CD8-positive, alpha-beta memory T cell (primary cell): ENCODE measurements at regions not wholly inside any gene's neighbourhood (a gene's known extent, or its start where the extent isn't known, plus 50 kb on each side); places are given as distances from the start of the nearest gene placed in this dataset.

Experiments used
- CTCF ChIA-PET: fragments of 350-600 bp; sonication (Branson Sonifier 250); formaldehyde crosslinking; loops from one replicate; lab custom pipeline; 2021; ENCODE audit warnings: antibody characterized with exemption; lab: Charles Lee
- POLR2A ChIA-PET: fragments of 350-600 bp; sonication (Branson Sonifier 250); formaldehyde crosslinking; loops from one replicate; lab custom pipeline; 2021; ENCODE audit warnings: antibody characterized with exemption; lab: Charles Lee
- DNase-seq, 5 donors: peaks; one replicate each; pipeline versions ENCODE4 v3.0.0 to v3.0.0-alpha.2; 2020 to 2022; ENCODE audit warnings: mixed read lengths in 1 of 5
- H3K27ac ChIP-seq: one replicate; pipeline ENCODE4 v1.7.0; 2013; ENCODE audit warnings: low read depth, mild to moderate bottlenecking, low read length, moderate library complexity
- H3K27me3 ChIP-seq: 2 replicates; pipeline ENCODE4 v1.7.0; 2013; ENCODE audit warnings: low read length, mild to moderate bottlenecking; ENCODE audit not compliant: insufficient read depth, poor library complexity, severe bottlenecking
- H3K36me3 ChIP-seq: 2 replicates; pipeline ENCODE4 v1.7.0; 2013; ENCODE audit warnings: mild to moderate bottlenecking, low read length, moderate library complexity; ENCODE audit not compliant: insufficient read depth
- H3K4me1 ChIP-seq: 2 replicates; pipeline ENCODE4 v1.7.0; 2013; ENCODE audit warnings: mild to moderate bottlenecking, low read length, moderate library complexity; ENCODE audit not compliant: insufficient read depth
- H3K4me3 ChIP-seq: 2 replicates; pipeline ENCODE4 v1.7.0; 2013; ENCODE audit warnings: mild to moderate bottlenecking, low read length
- H3K9me3 ChIP-seq: 2 replicates; pipeline ENCODE4 v1.7.0; 2013; ENCODE audit warnings: mild to moderate bottlenecking, low read length
- H3K27ac Mint-ChIP-seq, 8 donors: one replicate each; pipeline ENCODE4 v1.8.0; 2020 to 2021; ENCODE audit warnings: mixed read lengths in 8 of 8, mild to moderate bottlenecking in 6 of 8, inconsistent platforms in 3 of 8, moderate library complexity in 3 of 8
- H3K27me3 Mint-ChIP-seq, 2 donors: one replicate each; pipeline ENCODE4 v1.8.0; 2020 to 2021; ENCODE audit warnings: mixed read lengths in 2 of 2, mild to moderate bottlenecking in 1 of 2, moderate library complexity in 1 of 2
- H3K36me3 Mint-ChIP-seq, 3 donors: one replicate each; pipeline ENCODE4 v1.8.0; 2020 to 2021; ENCODE audit warnings: mixed read lengths in 3 of 3, inconsistent platforms in 1 of 3, mild to moderate bottlenecking in 1 of 3
- H3K4me1 Mint-ChIP-seq, 3 donors: one replicate each; pipeline ENCODE4 v1.8.0; 2020 to 2021; ENCODE audit warnings: mixed read lengths in 3 of 3, inconsistent platforms in 1 of 3, mild to moderate bottlenecking in 1 of 3
- H3K4me3 Mint-ChIP-seq, 7 donors: one replicate each; pipeline ENCODE4 v1.8.0; 2020 to 2021; ENCODE audit warnings: mixed read lengths in 7 of 7, mild to moderate bottlenecking in 6 of 7, moderate library complexity in 4 of 7, inconsistent platforms in 2 of 7
- H3K9me3 Mint-ChIP-seq, 5 donors: one replicate each; pipeline ENCODE4 v1.8.0; 2020 to 2022; ENCODE audit warnings: mixed read lengths in 5 of 5, mild to moderate bottlenecking in 3 of 5, moderate library complexity in 2 of 5, inconsistent platforms in 1 of 5

- Mint-ChIP-seq H3K27me3 (no peaks in the 10 kb centered on the region), H3K36me3 (no peaks in the 10 kb centered on the region), H3K4me1 (no peaks in the 10 kb centered on the region), H3K27ac (no peak overlapping the region), H3K4me3 (no peak overlapping the region), H3K9me3 (peaks cover 0 to 14% (median 8%) of the 10 kb centered on the region in 5 donors)
- Histone ChIP-seq H3K27me3 (no peaks in the 10 kb centered on the region), H3K27ac (no peak overlapping the region), H3K4me3 (no peak overlapping the region), H3K4me1 (no peaks in the 10 kb centered on the region), H3K36me3 (no peaks in the 10 kb centered on the region), H3K9me3 (no peaks in the 10 kb centered on the region)
- DNase-seq: no peak
- CTCF ChIA-PET: no interaction called here
- POLR2A ChIA-PET: no interaction called here
Observed at GRCh38 chr7:81111781-81112540, 193.1 kb upstream of the SEMA3C start.

GRCh38 chr7:81111358-81111757, 192.5 kb upstream of the SEMA3C start:
- H3K27me3 Mint-ChIP-seq: no peaks in the 10 kb centered on the region
- H3K36me3 Mint-ChIP-seq: no peaks in the 10 kb centered on the region
- no peaks in the 10 kb centered on the region for H3K9me3 ChIP-seq
- no peaks in the 10 kb centered on the region for H3K36me3 ChIP-seq
- H3K4me1 Mint-ChIP-seq: no peaks in the 10 kb centered on the region
- H3K4me3 Mint-ChIP-seq: peak overlapping the region in 1 of 7 donors; percentile 36
- no peak for DNase-seq
- ChIA-PET CTCF (no interaction called here), POLR2A (no interaction called here)
- H3K27ac ChIP-seq: no peak overlapping the region
- no peak overlapping the region for H3K27ac Mint-ChIP-seq
- no peak overlapping the region for H3K4me3 ChIP-seq
- no peaks in the 10 kb centered on the region for H3K27me3 ChIP-seq
- H3K9me3 Mint-ChIP-seq: peaks cover 0 to 14% (median 8%) of the 10 kb centered on the region in 5 donors
- H3K4me1 ChIP-seq: no peaks in the 10 kb centered on the region

GRCh38 chr7:81110673-81111072, 191.8 kb upstream of the SEMA3C start:
- H3K27me3 ChIP-seq: no peaks in the 10 kb centered on the region
- no peaks in the 10 kb centered on the region for H3K36me3 Mint-ChIP-seq
- H3K9me3 Mint-ChIP-seq: peaks cover 3 to 14% (median 8%) of the 10 kb centered on the region in 5 donors
- POLR2A ChIA-PET: no interaction called here
- no peaks in the 10 kb centered on the region for H3K4me1 ChIP-seq
- no peak overlapping the region for H3K4me3 Mint-ChIP-seq
- H3K9me3 ChIP-seq: no peaks in the 10 kb centered on the region
- CTCF ChIA-PET: no interaction called here
- no peak overlapping the region for H3K27ac Mint-ChIP-seq
- no peak overlapping the region for H3K27ac ChIP-seq
- H3K4me3 ChIP-seq: no peak overlapping the region
- DNase-seq: no peak
- H3K4me1 Mint-ChIP-seq: no peaks in the 10 kb centered on the region
- H3K27me3 Mint-ChIP-seq: no peaks in the 10 kb centered on the region
- no peaks in the 10 kb centered on the region for H3K36me3 ChIP-seq

- no peak for DNase-seq
- Histone ChIP-seq H3K9me3 (no peaks in the 10 kb centered on the region), H3K27ac (no peak overlapping the region), H3K36me3 (no peaks in the 10 kb centered on the region), H3K4me3 (no peak overlapping the region), H3K27me3 (no peaks in the 10 kb centered on the region), H3K4me1 (no peaks in the 10 kb centered on the region)
- Mint-ChIP-seq H3K9me3 (peaks cover 0 to 18% (median 3%) of the 10 kb centered on the region in 5 donors), H3K4me1 (no peaks in the 10 kb centered on the region), H3K36me3 (no peaks in the 10 kb centered on the region), H3K27ac (no peak overlapping the region), H3K4me3 (no peak overlapping the region), H3K27me3 (peaks cover 0 to 2% of the 10 kb centered on the region in 2 donors)
- POLR2A ChIA-PET: no interaction called here
- CTCF ChIA-PET: no interaction called here
Observed at GRCh38 chr7:81098213-81098612, 179.4 kb upstream of the SEMA3C start.

- Mint-ChIP-seq H3K9me3 (peaks cover 0 to 20% (median 5%) of the 10 kb centered on the region in 5 donors), H3K4me3 (no peak overlapping the region), H3K27ac (no peak overlapping the region), H3K27me3 (no peaks in the 10 kb centered on the region), H3K4me1 (no peaks in the 10 kb centered on the region), H3K36me3 (no peaks in the 10 kb centered on the region)
- Histone ChIP-seq H3K4me1 (no peaks in the 10 kb centered on the region), H3K27ac (no peak overlapping the region), H3K36me3 (no peaks in the 10 kb centered on the region), H3K9me3 (no peaks in the 10 kb centered on the region), H3K4me3 (no peak overlapping the region), H3K27me3 (no peaks in the 10 kb centered on the region)
- POLR2A ChIA-PET: no interaction called here
- no peak for DNase-seq
- CTCF ChIA-PET: no interaction called here
Observed at GRCh38 chr7:81094952-81095351, 176.1 kb upstream of the SEMA3C start.

- H3K9me3 Mint-ChIP-seq: peaks cover 5 to 19% (median 9%) of the 10 kb centered on the region in 5 donors
- POLR2A ChIA-PET: no interaction called here
- no peak overlapping the region for H3K4me3 Mint-ChIP-seq
- no peak overlapping the region for H3K4me3 ChIP-seq
- no peaks in the 10 kb centered on the region for H3K9me3 ChIP-seq
- no peak for DNase-seq
- H3K27ac Mint-ChIP-seq: no peak overlapping the region
- no peaks in the 10 kb centered on the region for H3K27me3 Mint-ChIP-seq
- CTCF ChIA-PET: no interaction called here
- H3K4me1 Mint-ChIP-seq: no peaks in the 10 kb centered on the region
- no peaks in the 10 kb centered on the region for H3K36me3 ChIP-seq
- H3K4me1 ChIP-seq: no peaks in the 10 kb centered on the region
- H3K27ac ChIP-seq: no peak overlapping the region
- no peaks in the 10 kb centered on the region for H3K27me3 ChIP-seq
- H3K36me3 Mint-ChIP-seq: no peaks in the 10 kb centered on the region
Observed at GRCh38 chr7:81081616-81082015, 162.8 kb upstream of the SEMA3C start.

GRCh38 chr7:81080553-81080952, 161.7 kb upstream of the SEMA3C start:
- H3K4me3 ChIP-seq: no peak overlapping the region
- H3K4me1 ChIP-seq: no peaks in the 10 kb centered on the region
- H3K36me3 ChIP-seq: no peaks in the 10 kb centered on the region
- Mint-ChIP-seq H3K27me3 (no peaks in the 10 kb centered on the region), H3K27ac (no peak overlapping the region), H3K4me1 (no peaks in the 10 kb centered on the region), H3K4me3 (no peak overlapping the region), H3K36me3 (no peaks in the 10 kb centered on the region), H3K9me3 (peaks cover 5 to 25% (median 9%) of the 10 kb centered on the region in 5 donors)
- DNase-seq: no peak
- no peaks in the 10 kb centered on the region for H3K9me3 ChIP-seq
- ChIA-PET CTCF (no interaction called here), POLR2A (no interaction called here)
- H3K27ac ChIP-seq: no peak overlapping the region
- no peaks in the 10 kb centered on the region for H3K27me3 ChIP-seq

GRCh38 chr7:81079746-81080145, 160.9 kb upstream of the SEMA3C start:
- peaks cover 8 to 23% (median 12%) of the 10 kb centered on the region in 5 donors for H3K9me3 Mint-ChIP-seq
- H3K27me3 Mint-ChIP-seq: no peaks in the 10 kb centered on the region
- H3K36me3 Mint-ChIP-seq: no peaks in the 10 kb centered on the region
- Histone ChIP-seq H3K9me3 (no peaks in the 10 kb centered on the region), H3K27ac (no peak overlapping the region), H3K36me3 (no peaks in the 10 kb centered on the region), H3K27me3 (no peaks in the 10 kb centered on the region), H3K4me1 (no peaks in the 10 kb centered on the region), H3K4me3 (no peak overlapping the region)
- no peaks in the 10 kb centered on the region for H3K4me1 Mint-ChIP-seq
- no peak overlapping the region for H3K27ac Mint-ChIP-seq
- no peak overlapping the region for H3K4me3 Mint-ChIP-seq
- no peak for DNase-seq
- ChIA-PET POLR2A (no interaction called here), CTCF (no interaction called here)
